ENCODE measurements at regions not wholly inside any gene's neighbourhood (a gene's known extent, or its start where the extent isn't known, plus 50 kb on each side); places are given as distances from the start of the nearest gene placed in this dataset.
A peak's percentile ranks its signal among the peaks of the same experiment; 100 is the strongest.
"Not testable (repeated sequence)": the region's sequence is repeated elsewhere in the genome, so short reads cannot be mapped to it uniquely, and the experiment has no call there.

- Histone ChIP-seq H3K4me2 (peak overlapping the region; percentile 10; the same call in 1 of the 2 replicates), H3K27ac (ENCODE audit: low read depth in 2 of 2, low read length in 1 of 2) (peak overlapping the region in 1 of 2 experiments; percentile 43; a peak in 1 of 4 replicates)
- H3K27me3 ChIP-seq (ENCODE audit: insufficient read depth); POLR2A ChIA-PET; H3K79me2 ChIP-seq (ENCODE audit: insufficient read depth); H3K9me3 ChIP-seq; H3K9ac ChIP-seq; DNase-seq; H2AFZ ChIP-seq (ENCODE audit: low read depth); H3F3A ChIP-seq (replicated peaks; ENCODE audit: insufficient read depth); H4K20me1 ChIP-seq (ENCODE audit: insufficient read depth); H3K4me1 ChIP-seq (ENCODE audit: control insufficient read depth in 1 of 2, insufficient read depth in 2 of 2, low read depth in 1 of 2, low read length in 1 of 2); H3K4me3 ChIP-seq (ENCODE audit: low read depth in 2 of 2, low read length in 1 of 2); H3K9me2 ChIP-seq; CTCF ChIA-PET; H3K36me3 ChIP-seq (replicated peaks in 1 of 2; ENCODE audit: control insufficient read depth in 1 of 2, insufficient read depth in 2 of 2, low read length in 1 of 2): not testable (repeated sequence)
- 24% methylated on average over 4 of the region's 4 CpGs for WGBS (ENCODE audit: low lambda C conversion rate)
These were observed 61.5 kb upstream of the ADRA1D start for GRCh38 chr20:4310616-4311015.

- no peaks in the 10 kb centered on the region for H4K20me1 ChIP-seq (ENCODE audit: insufficient read depth)
- H3K4me1 ChIP-seq (ENCODE audit: control insufficient read depth in 1 of 2, insufficient read depth in 2 of 2, low read depth in 1 of 2, low read length in 1 of 2), result peaks cover 0 to 4% of the 10 kb centered on the region in 2 experiments; a peak in 1 of 4 replicates
- H3F3A ChIP-seq (replicated peaks; ENCODE audit: insufficient read depth), result peaks cover 7% of the 10 kb centered on the region
- no peaks in the 10 kb centered on the region for H3K36me3 ChIP-seq (replicated peaks in 1 of 2; ENCODE audit: control insufficient read depth in 1 of 2, insufficient read depth in 2 of 2, low read length in 1 of 2)
- 57% methylated on average over 2 of the region's 2 CpGs for WGBS (ENCODE audit: low lambda C conversion rate)
- H2AFZ ChIP-seq (ENCODE audit: low read depth), result no peak overlapping the region
- no peak overlapping the region for H3K4me2 ChIP-seq
- H3K79me2 ChIP-seq (ENCODE audit: insufficient read depth), result no peaks in the 10 kb centered on the region
- ChIA-PET POLR2A (no interaction called here), CTCF (interaction anchor here (0.5 kb wide), 1 partner anchor 145 kb away, joined by 3 read pairs; no protein-coding TSS in a partner anchor)
- TF ChIP-seq GATA2 (CRISPR knock-in tag; IDR thresholded peaks at IDR 0.05) (no peak), NFIC (IDR thresholded peaks at IDR 0.05; ENCODE audit: borderline replicate concordance) (no peak), MAX (IDR thresholded peaks at IDR 0.05; ENCODE audit: low read depth) (no peak), RXRA (IDR thresholded peaks at IDR 0.05; ENCODE audit: borderline replicate concordance, low read depth) (no peak), FOXM1 (IDR thresholded peaks at IDR 0.05; ENCODE audit: low read depth) (no peak), MEF2A (IDR thresholded peaks at IDR 0.05; ENCODE audit: borderline replicate concordance, low read depth) (no peak), SIN3A (IDR thresholded peaks at IDR 0.05; ENCODE audit: borderline replicate concordance, low read depth, low read length) (no peak), TAF1 (IDR thresholded peaks at IDR 0.05; ENCODE audit: borderline replicate concordance, low read depth, low read length) (no peak), ELF1 (IDR thresholded peaks at IDR 0.05) (no peak), SMC3 (IDR thresholded peaks at IDR 0.05; ENCODE audit: low read depth, low read length) (no peak), IRF3 (IDR thresholded peaks at IDR 0.05; ENCODE audit: low read depth, low read length) (no peak), EZH2phosphoT487 (IDR thresholded peaks at IDR 0.05; ENCODE audit: borderline replicate concordance, low read depth) (no peak), TEAD4 (IDR thresholded peaks at IDR 0.05; ENCODE audit: borderline replicate concordance, insufficient read depth) (no peak), NRF1 (IDR thresholded peaks at IDR 0.05; ENCODE audit: low read depth, low read length) (no peak), TCF12 (IDR thresholded peaks at IDR 0.05) (no peak), RFX5 (IDR thresholded peaks at IDR 0.05; ENCODE audit: low read length) (no peak), USF1 (IDR thresholded peaks at IDR 0.05; ENCODE audit: borderline replicate concordance, low read depth) (no peak), RAD21 (IDR thresholded peaks at IDR 0.05; ENCODE audit: low read length) (no peak)
- H3K9ac ChIP-seq, result no peak overlapping the region
- no peak overlapping the region for H3K4me3 ChIP-seq (ENCODE audit: low read depth in 2 of 2, low read length in 1 of 2)
- H3K9me3 ChIP-seq, result no peaks in the 10 kb centered on the region; the same call in 1 of the 2 replicates
- no peaks in the 10 kb centered on the region for H3K27me3 ChIP-seq (ENCODE audit: insufficient read depth)
- H3K9me2 ChIP-seq, result no peaks in the 10 kb centered on the region
- no peak overlapping the region for H3K27ac ChIP-seq (ENCODE audit: low read depth in 2 of 2, low read length in 1 of 2)
- no peak for DNase-seq
These were observed 57.1 kb upstream of the ADRA1D start for GRCh38 chr20:4306206-4306605.

Measured in SK-N-SH (cell line).